GM19452 (cell line): ENCODE measurements at regions not wholly inside any gene's neighbourhood (a gene's known extent, or its start where the extent isn't known, plus 50 kb on each side); places are given as distances from the start of the nearest gene placed in this dataset.
A peak's percentile ranks its signal among the peaks of the same experiment; 100 is the strongest.

Experiments
- ATAC-seq: cut with Tn5 transposase; IDR thresholded peaks from one replicate; pipeline ENCODE4 v1.9.1; 2021; ENCODE audit not compliant: unreplicated experiment

- ATAC-seq, result no peak
These were observed 316.0 kb downstream of the ENC1 start for GRCh38 chr5:74324556-74324955.

DNA sequence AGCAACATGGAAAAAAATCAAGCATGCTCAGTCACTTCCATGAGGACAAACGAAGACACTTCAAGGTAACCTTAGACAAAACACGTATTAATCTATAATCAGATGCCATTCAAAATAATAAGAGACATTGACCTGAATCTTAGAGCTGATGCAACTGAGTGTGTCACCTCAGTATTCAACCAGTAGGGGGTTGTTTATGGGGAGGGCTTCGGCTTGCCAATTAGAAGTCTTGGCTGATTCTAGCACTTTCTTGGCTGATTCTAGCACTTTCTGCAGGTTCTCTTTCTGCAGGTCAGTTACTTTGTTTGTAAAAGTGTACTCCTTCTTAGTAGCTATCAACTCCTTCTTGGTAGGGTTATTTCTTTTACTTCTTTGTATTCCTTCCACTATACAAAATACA lies 317.6 kb downstream of the ENC1 start:
- no peak for ATAC-seq

DNA sequence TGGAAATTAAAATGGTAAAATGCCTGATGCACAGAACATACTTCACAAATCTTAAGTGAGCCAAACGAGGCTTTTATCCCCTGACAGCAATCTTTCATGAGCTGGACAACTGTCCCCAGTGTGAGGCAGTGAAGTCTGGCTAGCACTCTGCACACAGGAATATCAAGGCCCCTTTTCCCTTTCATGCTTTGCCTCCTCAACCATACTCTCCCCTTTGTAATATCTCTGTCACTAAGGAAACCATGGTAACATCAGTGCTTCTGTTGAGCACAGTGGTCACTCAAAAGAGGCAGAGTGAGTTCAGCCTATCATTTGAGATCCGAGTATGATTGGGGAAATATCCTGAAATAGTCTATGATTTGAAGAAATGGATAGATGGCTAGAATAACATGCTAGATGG lies 318.3 kb downstream of the ENC1 start:
- ATAC-seq, result no peak

DNA sequence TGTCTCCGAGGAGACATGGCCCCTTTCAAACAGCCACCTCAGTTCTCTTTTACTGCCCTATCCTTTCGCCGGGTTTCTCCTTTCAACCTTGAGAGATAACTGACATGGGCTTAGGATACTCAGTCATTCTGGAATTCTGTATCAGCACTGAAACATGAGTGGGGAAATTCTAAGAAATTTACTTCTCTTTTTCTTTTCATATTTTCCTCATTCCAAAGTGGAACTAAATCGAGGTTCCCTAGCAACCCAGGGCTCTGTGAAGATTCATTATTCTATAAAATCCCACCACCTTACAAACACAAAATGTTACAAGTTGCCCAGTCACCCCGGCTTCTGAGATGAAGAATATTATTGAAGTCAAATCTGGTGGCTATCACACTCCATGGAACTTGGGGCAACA lies 319.2 kb downstream of the ENC1 start:
- ATAC-seq, result no peak

DNA sequence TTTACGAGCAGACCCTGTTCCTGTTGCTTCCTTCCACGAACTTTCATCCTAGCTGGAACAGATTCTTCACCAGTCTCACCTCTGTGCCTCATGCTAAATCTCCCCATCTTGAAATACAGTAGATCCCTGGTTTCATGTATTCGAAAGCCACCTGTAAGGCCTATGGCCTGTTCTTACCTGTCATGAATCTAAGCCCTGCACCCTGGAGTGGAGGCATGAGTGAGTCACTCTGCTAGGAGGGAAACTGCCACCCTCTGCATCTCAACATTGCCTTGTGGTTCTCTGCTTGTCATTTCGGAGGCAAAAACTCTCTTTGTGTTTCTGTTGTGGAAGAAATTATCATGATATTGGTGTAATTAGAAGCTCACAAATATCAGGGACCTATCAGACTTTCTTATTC lies 320.0 kb downstream of the ENC1 start:
- ATAC-seq, result no peak

GRCh38 chr5:74319076-74319475 lies 321.5 kb downstream of the ENC1 start:
- no peak for ATAC-seq

DNA sequence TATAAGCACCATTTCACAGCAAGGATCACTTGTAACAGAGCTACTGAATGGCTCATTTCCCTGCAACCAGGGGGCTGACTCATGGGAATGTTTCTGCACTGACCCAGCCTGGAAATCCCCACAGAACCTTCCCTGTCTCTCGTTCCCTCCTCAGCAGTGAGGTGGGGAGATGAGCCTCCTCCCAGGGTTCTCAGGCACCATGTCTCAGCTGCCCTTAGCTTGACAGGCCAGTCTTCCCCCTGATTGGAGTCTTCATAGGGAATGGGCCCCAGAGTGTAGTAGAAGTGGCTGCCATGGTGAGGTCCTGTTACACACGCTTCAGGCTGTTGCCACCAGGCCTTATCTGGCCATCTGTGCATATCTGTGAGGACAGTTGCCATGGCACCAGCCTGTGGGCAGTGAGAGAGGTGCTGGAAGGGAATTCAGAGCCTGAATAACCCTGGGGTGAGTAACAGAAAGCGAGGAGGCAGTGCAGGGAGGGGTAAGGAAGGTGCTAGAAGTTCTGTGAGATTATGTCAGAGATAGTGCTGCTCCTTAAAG lies 324.4 kb downstream of the ENC1 start:
- ATAC-seq, result peak; percentile 55

GRCh38 chr5:74314906-74315305 lies 325.6 kb downstream of the ENC1 start:
- ATAC-seq, result no peak

DNA sequence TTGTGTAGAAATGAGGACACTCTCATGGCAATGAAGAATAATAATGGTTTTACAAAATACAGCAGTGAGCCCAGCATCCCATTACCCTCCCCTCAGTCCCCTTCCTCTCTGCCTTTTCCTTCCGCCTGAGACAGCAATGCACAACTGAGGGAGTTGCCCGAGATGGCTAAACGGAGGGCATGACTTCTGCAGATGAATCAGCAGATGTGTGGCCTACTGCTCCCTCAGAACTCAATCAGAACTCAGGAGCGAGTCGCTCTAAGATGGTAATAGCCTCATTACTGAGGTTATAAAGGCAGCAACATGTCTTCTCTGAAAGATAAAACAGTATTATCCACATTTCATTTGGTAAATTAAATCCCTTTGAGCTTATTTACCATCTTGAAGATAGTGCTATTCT lies 326.6 kb downstream of the ENC1 start:
- no peak for ATAC-seq

DNA sequence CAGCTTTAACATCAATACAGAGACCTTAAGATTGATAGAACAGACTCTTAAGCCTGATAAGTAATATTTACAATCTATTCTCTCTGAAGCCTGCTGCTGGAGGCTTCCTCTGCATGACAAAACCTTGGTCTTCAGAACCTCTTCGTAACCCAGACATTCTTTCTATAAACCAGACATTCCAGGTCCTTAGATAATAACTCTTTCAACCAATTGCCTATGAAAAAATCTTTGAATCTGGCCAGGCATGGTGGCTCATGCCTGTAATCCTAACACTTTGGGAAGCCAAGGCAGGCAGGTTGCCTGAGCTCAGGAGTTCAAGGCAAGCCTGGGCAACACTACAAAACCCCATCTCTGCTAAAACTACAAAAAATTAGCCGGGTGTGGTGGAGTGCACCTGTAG lies 327.8 kb downstream of the ENC1 start:
- ATAC-seq, result no peak

GRCh38 chr5:74311961-74312360 lies 328.6 kb downstream of the ENC1 start:
- no peak for ATAC-seq

- ATAC-seq, result no peak
These were observed 329.3 kb downstream of the ENC1 start for GRCh38 chr5:74310997-74311930.

- no peak for ATAC-seq
These were observed 330.1 kb downstream of the ENC1 start for GRCh38 chr5:74310386-74310785.

DNA sequence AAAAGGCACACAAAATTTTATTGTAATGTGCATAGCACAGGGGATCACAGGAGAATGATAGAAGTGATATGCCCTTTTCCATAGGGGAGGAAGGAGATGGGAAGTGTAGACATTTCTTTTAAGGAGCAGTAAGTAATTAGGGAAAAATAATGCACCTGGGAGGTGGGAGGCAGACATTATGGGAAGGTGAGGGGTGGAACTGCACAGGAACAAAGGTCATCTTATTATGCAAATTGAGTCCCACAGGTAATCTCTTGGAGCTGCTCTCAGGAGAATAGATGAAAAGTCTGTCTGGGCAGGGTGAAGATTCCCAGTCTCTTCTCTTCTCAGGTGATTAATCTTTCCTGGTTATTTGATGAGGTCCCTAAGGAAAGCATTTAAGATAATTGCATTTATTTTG lies 331.5 kb downstream of the ENC1 start:
- ATAC-seq, result no peak

GRCh38 chr5:74306845-74307244 lies 333.7 kb downstream of the ENC1 start:
- ATAC-seq, result no peak

GRCh38 chr5:74304536-74304935 lies 336.0 kb downstream of the ENC1 start:
- no peak for ATAC-seq

GRCh38 chr5:74303578-74303977 lies 336.9 kb downstream of the ENC1 start:
- ATAC-seq, result no peak

- no peak for ATAC-seq
These were observed 339.0 kb downstream of the ENC1 start for GRCh38 chr5:74301576-74301975.

DNA sequence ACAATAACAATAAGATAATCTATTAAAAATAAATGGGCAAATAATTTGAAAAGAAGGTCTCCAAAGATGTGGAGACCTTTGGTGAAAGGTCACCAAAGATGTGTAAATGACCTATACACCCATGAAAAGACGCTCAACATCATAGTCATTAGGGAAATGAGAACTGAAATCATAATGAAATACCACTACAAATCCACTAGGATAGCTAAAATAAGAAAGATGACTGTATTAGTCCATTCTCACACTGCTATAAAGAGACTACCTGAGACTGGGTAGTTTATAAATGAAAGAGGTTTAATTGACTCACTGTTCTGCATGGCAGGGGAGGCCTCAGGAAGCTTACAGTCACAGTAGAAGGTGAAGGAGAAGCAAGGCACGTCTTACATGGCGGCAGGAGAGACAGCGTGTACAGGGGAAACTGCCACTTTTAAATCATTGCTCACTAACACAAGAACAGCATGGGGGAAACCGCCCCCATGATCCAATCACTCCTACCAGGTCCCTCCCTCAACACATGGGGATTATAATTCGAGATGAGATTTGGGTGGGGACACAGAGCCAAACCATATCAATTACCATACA lies 339.6 kb downstream of the ENC1 start:
- no peak for ATAC-seq

DNA sequence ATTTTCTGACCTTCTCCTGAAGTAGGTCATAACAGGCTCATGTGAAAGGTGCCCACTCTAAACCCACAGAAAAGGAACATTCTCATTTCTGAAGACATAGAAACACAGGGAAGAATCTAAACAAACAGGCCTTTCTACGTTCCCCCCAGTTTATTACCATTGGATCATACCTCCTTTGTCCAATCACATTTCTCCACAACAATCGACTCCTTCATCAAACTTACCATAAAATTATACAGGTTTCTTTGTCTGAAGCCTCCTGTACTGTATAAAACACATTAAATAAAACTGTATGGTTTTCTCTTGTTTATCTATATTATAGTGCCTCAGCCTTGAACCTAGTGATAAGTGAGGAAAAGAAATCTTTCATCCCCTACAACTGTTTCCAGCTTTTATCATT lies 340.7 kb downstream of the ENC1 start:
- ATAC-seq, result no peak

DNA sequence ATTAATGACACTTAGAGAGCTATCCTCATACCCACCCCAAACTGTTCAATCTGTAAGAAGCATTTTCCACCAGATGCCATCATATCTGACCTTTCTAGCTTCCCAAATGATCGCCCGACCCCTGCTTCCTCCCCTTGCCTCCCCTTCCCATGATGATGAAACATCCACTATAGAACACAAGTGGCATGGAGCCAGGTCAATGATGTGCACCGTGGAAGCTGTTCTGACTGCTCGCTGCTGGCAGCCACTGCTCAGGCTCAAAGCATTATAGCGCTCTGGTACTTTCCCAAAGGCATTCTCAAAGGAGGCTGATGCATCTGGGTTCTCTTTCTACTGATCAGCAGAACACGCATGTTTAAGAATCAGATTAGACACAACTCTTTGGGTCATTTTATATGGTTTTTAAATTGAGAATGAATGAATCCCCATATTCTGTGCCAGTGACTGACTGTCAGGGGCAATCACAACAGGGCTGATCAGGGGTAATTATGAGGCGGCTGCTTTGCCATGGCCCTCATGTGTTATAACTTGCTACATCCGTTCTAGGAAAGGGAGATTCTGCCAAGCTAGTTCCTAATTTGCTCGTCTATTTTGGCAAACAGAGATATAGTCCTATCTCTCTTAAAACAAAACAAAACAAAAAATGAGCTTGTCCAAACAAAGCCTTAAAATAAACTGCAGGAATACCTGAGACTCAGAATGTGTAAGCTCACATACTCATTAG lies 343.7 kb downstream of the ENC1 start:
- no peak for ATAC-seq

DNA sequence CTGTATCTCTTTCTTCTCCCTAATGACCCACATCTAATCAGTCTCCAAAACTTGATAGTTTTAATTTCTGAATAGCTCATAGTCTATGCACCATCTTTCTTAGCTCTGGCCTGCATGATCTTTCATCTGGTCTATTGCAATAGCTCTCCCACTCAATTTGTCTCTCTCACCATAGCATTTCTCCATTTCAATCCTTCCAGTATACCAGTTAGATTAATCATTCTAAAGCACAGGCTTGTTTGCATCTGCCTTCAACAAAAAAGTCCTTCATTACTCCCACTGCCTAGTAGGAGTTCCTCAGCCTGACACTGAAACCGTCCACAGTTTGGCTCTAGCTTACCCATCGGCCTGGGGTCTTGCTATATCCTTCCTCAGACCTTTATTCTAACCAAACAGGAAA lies 344.9 kb downstream of the ENC1 start:
- ATAC-seq, result no peak
